Type B pancreatic cell (in vitro differentiated cells): ENCODE measurements at regions not wholly inside any gene's neighbourhood (a gene's known extent, or its start where the extent isn't known, plus 50 kb on each side); places are given as distances from the start of the nearest gene placed in this dataset.

ENCODE experiments used
- DNase-seq: peaks from one replicate; pipeline ENCODE4 v3.0.0; 2021; ENCODE audit warnings: mixed read lengths; ENCODE audit not compliant: unreplicated experiment; ENCODE audit errors: extremely low spot score
- H3K27ac Mint-ChIP-seq: 2 replicates; pipeline ENCODE4 v1.8.0; 2021; ENCODE audit warnings: mild to moderate bottlenecking, mixed read lengths
- H3K27me3 Mint-ChIP-seq: 2 replicates; pipeline ENCODE4 v1.8.0; 2021; ENCODE audit warnings: mixed read lengths
- H3K36me3 Mint-ChIP-seq: 2 replicates; pipeline ENCODE4 v1.8.0; 2021; ENCODE audit warnings: mixed read lengths
- H3K4me1 Mint-ChIP-seq: one replicate; pipeline ENCODE4 v1.8.0; 2021; ENCODE audit warnings: mixed read lengths; ENCODE audit not compliant: unreplicated experiment
- H3K4me3 Mint-ChIP-seq: 2 replicates; pipeline ENCODE4 v1.8.0; 2021; ENCODE audit warnings: mild to moderate bottlenecking, mixed read lengths
- H3K9me3 Mint-ChIP-seq: 2 replicates; pipeline ENCODE4 v1.8.0; 2021; ENCODE audit warnings: mixed read lengths
- TF ChIP-seq, protein P1 (sequence below): fragments of 200-600 bp; sonication (generic); conservative IDR thresholded peaks from 2 replicates; pipeline ENCODE4 v1.5.0; 2021; ENCODE audit warnings: antibody characterized with exemption, mild to moderate bottlenecking

DNA sequence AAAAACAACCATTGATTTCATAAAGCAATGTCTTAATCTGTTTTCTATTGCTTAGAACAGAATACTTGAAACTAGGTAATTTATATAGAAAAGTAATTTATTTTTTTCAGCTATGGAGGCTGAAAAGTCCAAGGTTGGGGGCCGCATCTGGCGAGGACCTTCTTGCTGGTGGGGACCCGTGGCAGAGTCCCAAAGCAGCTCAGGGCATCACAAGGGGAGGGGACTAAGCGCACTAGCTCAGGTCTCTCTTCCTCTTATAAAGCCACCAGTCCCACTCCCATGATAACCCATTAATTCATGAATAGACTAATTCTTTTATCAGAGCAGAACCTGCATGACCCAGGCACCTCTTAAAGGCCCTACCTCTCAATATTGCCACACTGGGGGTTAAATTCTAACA lies 87.2 kb upstream of the KLF13 start:
- no peak overlapping the region for H3K27ac Mint-ChIP-seq
- H3K4me3 Mint-ChIP-seq: no peak overlapping the region
- H3K4me1 Mint-ChIP-seq: peaks cover 7% of the 10 kb centered on the region
- H3K27me3 Mint-ChIP-seq: no peaks in the 10 kb centered on the region
- no peaks in the 10 kb centered on the region for H3K36me3 Mint-ChIP-seq
- H3K9me3 Mint-ChIP-seq: no peaks in the 10 kb centered on the region
- TF ChIP-seq, protein P1, sequence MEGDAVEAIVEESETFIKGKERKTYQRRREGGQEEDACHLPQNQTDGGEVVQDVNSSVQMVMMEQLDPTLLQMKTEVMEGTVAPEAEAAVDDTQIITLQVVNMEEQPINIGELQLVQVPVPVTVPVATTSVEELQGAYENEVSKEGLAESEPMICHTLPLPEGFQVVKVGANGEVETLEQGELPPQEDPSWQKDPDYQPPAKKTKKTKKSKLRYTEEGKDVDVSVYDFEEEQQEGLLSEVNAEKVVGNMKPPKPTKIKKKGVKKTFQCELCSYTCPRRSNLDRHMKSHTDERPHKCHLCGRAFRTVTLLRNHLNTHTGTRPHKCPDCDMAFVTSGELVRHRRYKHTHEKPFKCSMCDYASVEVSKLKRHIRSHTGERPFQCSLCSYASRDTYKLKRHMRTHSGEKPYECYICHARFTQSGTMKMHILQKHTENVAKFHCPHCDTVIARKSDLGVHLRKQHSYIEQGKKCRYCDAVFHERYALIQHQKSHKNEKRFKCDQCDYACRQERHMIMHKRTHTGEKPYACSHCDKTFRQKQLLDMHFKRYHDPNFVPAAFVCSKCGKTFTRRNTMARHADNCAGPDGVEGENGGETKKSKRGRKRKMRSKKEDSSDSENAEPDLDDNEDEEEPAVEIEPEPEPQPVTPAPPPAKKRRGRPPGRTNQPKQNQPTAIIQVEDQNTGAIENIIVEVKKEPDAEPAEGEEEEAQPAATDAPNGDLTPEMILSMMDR: no peak
- DNase-seq: no peak

DNA sequence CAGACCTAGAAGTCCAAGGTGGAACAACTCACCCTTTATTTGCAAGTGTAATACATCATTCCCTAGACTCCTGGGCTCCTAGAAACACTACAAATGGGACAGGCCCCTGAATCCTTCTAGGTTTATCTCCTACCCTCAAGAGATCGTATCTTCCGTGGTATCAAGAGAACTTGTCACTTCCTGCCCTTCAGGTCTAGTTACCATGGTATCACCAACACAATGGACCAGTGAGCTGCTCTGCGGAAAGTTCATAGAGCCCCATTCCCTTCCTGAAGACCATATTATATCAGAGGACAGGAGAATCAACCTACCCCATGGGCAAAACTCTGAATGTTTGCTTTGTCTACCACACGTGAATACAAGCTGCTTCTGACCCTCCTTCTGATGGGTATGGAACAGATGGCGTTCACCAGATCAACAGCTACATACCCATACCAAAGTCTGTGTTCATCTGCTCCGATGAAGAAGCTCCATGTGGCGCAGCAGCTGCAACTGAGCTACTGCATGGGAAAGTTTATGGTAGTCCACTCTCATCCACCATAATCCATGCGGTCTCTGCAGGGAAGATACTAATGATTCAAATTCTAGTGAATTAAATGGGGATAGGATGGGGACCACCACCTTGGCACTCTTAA lies 84.6 kb upstream of the KLF13 start:
- TF ChIP-seq, protein P1: no peak
- H3K9me3 Mint-ChIP-seq: no peaks in the 10 kb centered on the region
- DNase-seq: no peak
- H3K4me1 Mint-ChIP-seq: no peaks in the 10 kb centered on the region
- no peaks in the 10 kb centered on the region for H3K36me3 Mint-ChIP-seq
- H3K27me3 Mint-ChIP-seq: peaks cover 9% of the 10 kb centered on the region
- no peak overlapping the region for H3K4me3 Mint-ChIP-seq
- H3K27ac Mint-ChIP-seq: no peak overlapping the region

DNA sequence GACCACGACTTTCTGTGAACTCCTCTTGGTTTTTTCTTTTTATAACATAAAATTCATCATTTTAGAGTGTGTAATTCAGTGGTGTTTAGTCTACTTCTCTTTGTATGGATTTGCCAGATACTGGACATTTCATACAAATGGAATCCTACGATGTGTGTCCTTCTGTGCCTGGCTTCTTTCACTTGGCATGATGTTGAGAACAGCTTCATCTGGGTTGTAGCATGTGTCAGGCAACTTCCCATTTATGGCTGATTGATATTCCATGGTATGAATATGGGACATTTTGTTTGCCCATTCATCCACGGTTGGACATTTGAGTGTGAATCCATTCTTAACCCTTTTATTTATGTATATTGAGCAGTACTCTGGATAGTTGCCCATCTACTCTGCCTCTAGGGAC lies 82.7 kb upstream of the KLF13 start:
- no peak overlapping the region for H3K4me3 Mint-ChIP-seq
- no peaks in the 10 kb centered on the region for H3K9me3 Mint-ChIP-seq
- no peaks in the 10 kb centered on the region for H3K36me3 Mint-ChIP-seq
- TF ChIP-seq, protein P1: no peak
- DNase-seq: no peak
- H3K4me1 Mint-ChIP-seq: no peaks in the 10 kb centered on the region
- H3K27ac Mint-ChIP-seq: no peak overlapping the region
- H3K27me3 Mint-ChIP-seq: peaks cover 9% of the 10 kb centered on the region

DNA sequence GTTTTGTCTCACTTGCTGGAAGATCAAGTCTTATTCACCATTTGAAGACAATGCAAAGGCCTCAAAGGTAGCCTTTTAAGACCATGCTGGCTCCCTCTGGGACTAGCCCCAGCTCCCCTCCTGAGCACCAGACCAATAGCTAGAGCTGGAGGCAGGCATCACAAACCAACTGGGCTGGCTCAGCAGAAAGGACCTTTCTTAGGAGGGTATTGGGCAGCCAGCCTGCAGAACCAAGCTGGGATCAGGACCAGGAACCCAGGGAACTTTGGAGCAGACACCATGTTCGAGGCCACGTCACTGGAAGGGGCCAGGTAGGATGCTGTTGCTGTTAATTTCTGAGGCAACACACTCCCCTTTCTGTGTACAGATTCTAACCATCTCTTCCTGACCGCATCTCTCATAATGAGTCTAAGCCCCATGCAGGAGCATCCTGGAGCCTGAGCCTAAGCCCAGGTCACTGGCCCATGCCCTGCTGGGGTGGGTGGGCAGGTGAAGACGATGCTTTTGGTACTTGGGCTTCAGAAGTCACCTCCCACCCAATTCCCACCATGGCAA lies 81.4 kb upstream of the KLF13 start:
- TF ChIP-seq, protein P1: no peak
- Mint-ChIP-seq H3K27me3 (peaks cover 9% of the 10 kb centered on the region), H3K4me1 (no peaks in the 10 kb centered on the region), H3K36me3 (no peaks in the 10 kb centered on the region), H3K4me3 (no peak overlapping the region), H3K9me3 (no peaks in the 10 kb centered on the region), H3K27ac (no peak overlapping the region)
- no peak for DNase-seq

DNA sequence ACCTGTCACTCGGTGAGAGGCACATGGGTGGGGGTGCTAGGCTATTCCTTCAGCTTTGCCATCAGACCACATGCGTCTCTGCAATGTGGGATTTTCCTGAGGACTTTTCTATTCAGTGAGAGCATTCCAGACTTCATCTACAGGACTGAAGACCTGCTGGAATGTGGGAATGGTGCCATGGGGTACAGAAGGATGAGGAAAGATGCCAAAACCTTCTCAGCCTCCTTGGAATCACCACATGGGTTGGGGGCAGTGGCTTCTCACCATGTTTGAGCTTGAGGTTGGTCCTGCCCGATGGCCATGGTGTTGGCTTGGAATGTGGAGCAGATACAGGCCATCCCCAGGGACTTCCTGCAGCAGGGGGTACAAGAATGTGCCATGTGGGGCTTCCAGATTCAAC lies 80.9 kb upstream of the KLF13 start:
- no peak for DNase-seq
- Mint-ChIP-seq H3K27ac (no peak overlapping the region), H3K36me3 (no peaks in the 10 kb centered on the region), H3K4me1 (no peaks in the 10 kb centered on the region), H3K27me3 (peaks cover 9% of the 10 kb centered on the region), H3K4me3 (no peak overlapping the region), H3K9me3 (no peaks in the 10 kb centered on the region)
- TF ChIP-seq, protein P1: no peak
